ENCODE measurements at regions not wholly inside any gene's neighbourhood (a gene's known extent, or its start where the extent isn't known, plus 50 kb on each side); places are given as distances from the start of the nearest gene placed in this dataset.

DNA sequence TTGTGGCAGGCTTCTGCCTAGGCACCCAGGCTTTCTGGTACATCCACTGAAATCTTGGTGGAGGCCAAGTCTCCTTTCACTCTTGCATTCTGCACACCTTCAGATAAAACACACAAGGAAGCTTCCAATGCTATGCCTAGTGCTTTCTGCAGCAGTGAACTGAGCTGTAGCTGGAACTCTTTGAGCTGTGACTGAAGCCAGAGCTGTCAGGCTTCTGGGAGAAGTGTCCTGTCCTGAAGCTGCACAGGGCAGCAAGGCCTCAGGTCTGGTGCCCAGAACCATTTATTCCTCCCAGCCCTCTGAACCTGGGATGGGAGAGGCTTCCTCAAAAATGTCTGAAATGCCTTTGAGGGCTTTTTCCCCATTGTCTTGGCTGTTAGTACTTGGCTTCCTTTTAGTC lies 941.7 kb downstream of the LRFN5 start:
- DNase-seq = no peak
- H3K4me3 ChIP-seq (ENCODE audit: low read depth, low read length) = no peak overlapping the region
- no peak for TF ChIP-seq CTCF (IDR thresholded peaks at IDR 0.05; ENCODE audit: low read depth, low read length)

DNA sequence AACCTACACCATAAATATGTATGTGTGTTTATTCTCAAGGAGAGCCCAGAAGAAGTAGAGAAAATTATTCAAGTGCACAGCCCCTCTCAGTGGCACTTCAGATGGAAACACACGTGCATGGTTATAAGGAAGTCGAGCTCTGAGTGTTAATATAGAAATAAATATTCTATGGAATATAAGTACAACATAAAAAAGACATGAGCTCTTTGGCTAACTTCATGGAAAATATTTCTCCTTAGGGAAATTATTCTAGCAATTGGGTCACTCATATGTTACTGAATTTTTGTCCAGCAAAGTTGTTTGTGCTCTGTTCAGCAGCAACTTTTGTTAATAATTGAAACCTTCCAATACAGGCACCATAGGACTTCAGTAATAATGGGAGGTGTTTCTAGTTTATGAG lies 939.0 kb downstream of the LRFN5 start:
- H3K4me1 ChIP-seq = no peaks in the 10 kb centered on the region

More for the DNA sequence above, 941.7 kb downstream of the LRFN5 start:
- Histone ChIP-seq H3K36me3 (no peaks in the 10 kb centered on the region), H3K4me1 (no peaks in the 10 kb centered on the region), H3K9me3 (no peaks in the 10 kb centered on the region), H3K27me3 (no peaks in the 10 kb centered on the region)

DNA sequence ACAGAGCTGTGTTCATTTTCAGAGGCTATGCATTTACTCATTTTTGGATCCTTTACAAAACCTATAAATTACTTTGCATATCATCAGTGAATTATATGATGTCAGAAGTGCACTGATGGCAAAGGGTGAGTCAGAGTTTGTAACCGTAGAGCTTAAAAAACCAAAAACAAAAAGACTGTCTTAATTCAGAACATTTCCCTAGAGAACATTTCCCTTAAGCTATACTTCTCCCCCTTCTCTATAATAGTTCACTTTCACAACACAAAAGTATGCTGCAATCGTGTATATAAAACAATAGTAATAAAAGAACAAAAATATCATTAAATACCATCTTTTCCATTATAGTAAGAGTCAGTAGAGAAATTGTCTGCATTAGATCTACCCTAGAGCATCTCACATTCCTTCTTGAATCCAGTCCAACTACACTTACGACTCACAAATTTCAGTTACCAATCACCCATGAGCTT lies 934.9 kb downstream of the LRFN5 start:
- Histone ChIP-seq H3K4me1 (no peaks in the 10 kb centered on the region), H3K4me3 (ENCODE audit: low read depth, low read length) (no peak overlapping the region), H3K27me3 (no peaks in the 10 kb centered on the region), H3K36me3 (no peaks in the 10 kb centered on the region), H3K9me3 (no peaks in the 10 kb centered on the region)
- no peak for TF ChIP-seq CTCF (IDR thresholded peaks at IDR 0.05; ENCODE audit: low read depth, low read length)
- no peak for DNase-seq

More for the DNA sequence above, 939.0 kb downstream of the LRFN5 start:
- Histone ChIP-seq H3K4me3 (ENCODE audit: low read depth, low read length) (no peak overlapping the region), H3K9me3 (no peaks in the 10 kb centered on the region), H3K27me3 (no peaks in the 10 kb centered on the region), H3K36me3 (no peaks in the 10 kb centered on the region)
- TF ChIP-seq CTCF (IDR thresholded peaks at IDR 0.05; ENCODE audit: low read depth, low read length) = no peak
- no peak for DNase-seq

DNA sequence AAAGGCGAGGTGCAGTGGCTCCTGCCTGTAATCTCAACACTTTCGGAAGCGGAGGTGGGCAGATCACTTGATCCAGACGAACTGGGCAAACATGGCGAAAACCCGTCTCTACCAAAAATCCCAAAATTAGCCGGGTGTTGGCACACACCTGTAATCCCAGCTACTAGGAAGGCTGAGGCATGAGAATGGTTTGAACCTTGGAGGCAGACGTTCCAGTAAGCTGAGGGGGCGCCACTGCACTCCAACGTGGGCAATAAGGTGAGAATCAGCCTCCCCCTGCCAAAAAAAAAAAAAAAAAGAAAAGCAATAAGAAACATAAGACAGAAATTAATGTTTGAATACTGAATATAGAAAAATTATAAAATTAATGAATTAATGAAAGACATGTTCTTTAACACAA lies 928.7 kb downstream of the LRFN5 start:
- Histone ChIP-seq H3K4me1 (no peaks in the 10 kb centered on the region), H3K4me3 (ENCODE audit: low read depth, low read length) (no peak overlapping the region), H3K9me3 (no peaks in the 10 kb centered on the region), H3K27me3 (no peaks in the 10 kb centered on the region), H3K36me3 (no peaks in the 10 kb centered on the region)
- no peak for TF ChIP-seq CTCF (IDR thresholded peaks at IDR 0.05; ENCODE audit: low read depth, low read length)
- DNase-seq = no peak

- no peak for TF ChIP-seq CTCF (IDR thresholded peaks at IDR 0.05; ENCODE audit: low read depth, low read length)
- H3K9me3 ChIP-seq = no peaks in the 10 kb centered on the region
- H3K4me3 ChIP-seq (ENCODE audit: low read depth, low read length) = no peak overlapping the region
- H3K4me1 ChIP-seq = no peaks in the 10 kb centered on the region
- no peak for DNase-seq
- H3K36me3 ChIP-seq = no peaks in the 10 kb centered on the region
- no peaks in the 10 kb centered on the region for H3K27me3 ChIP-seq
These were observed 926.8 kb downstream of the LRFN5 start for GRCh38 chr14:42533476-42533875.

DNA sequence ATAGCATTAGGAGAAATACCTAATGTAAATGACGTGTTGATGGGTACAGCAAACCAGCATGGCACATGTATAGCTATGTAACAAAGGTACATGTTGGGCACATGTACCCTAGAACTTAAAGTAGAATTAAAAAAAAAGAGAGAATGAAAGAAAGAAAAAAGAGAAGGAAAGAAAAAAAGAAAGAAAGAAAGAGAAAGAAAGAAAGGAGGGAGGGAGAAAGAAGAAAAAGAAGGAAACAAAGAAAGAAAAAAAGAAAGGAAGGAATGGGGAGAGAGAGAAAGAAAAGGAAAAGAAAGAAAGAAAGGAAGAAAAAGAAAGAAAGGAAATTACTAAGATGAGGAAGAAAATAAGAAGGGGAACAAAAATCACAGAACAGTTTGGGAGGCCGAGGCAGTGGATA lies 925.5 kb downstream of the LRFN5 start:
- no peaks in the 10 kb centered on the region for H3K27me3 ChIP-seq
- H3K4me3 ChIP-seq (ENCODE audit: low read depth, low read length) = no peak overlapping the region
- TF ChIP-seq CTCF (IDR thresholded peaks at IDR 0.05; ENCODE audit: low read depth, low read length) = no peak
- no peaks in the 10 kb centered on the region for H3K4me1 ChIP-seq
- no peak for DNase-seq
- H3K9me3 ChIP-seq = no peaks in the 10 kb centered on the region
- H3K36me3 ChIP-seq = no peaks in the 10 kb centered on the region

Data from BE2C (cell line).